Retinal pigment epithelial cell (primary cell): ENCODE measurements at regions not wholly inside any gene's neighbourhood (a gene's known extent, or its start where the extent isn't known, plus 50 kb on each side); places are given as distances from the start of the nearest gene placed in this dataset.

Experiments used
- DNase-seq: peaks from one replicate; pipeline ENCODE4 v3.0.0-alpha.2; 2010; ENCODE audit warnings: low read depth
- H3K4me3 ChIP-seq: 2 replicates; pipeline ENCODE4 v1.5.1; 2011; ENCODE audit warnings: mild to moderate bottlenecking, low read length, control low read depth, moderate library complexity
- TF ChIP-seq, protein P1 (sequence below): conservative IDR thresholded peaks from 2 replicates; pipeline ENCODE4 v1.5.1; 2011; ENCODE audit warnings: low read depth, low read length, control low read depth, inconsistent platforms

DNA sequence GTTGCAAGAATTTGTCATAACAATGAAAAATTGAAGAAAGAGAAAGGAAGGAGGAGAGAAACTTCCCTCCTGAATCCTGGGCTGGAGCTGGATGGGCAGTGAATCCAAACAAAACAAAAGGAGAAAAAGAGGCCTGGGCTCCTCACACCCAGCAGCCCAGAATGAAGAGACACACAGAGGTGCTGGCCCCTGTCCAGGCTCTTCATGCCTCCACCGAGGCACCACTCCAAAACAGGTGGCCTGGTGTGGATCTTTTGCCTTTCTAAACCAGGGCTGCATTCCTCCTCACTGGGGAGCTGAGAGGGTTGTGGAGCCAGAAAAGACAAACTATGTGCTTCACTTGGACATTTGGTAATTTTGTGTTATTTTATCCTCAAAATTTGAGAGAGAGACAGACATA lies 76.0 kb downstream of the FAM124B start:
- no peak overlapping the region for H3K4me3 ChIP-seq
- TF ChIP-seq, protein P1, sequence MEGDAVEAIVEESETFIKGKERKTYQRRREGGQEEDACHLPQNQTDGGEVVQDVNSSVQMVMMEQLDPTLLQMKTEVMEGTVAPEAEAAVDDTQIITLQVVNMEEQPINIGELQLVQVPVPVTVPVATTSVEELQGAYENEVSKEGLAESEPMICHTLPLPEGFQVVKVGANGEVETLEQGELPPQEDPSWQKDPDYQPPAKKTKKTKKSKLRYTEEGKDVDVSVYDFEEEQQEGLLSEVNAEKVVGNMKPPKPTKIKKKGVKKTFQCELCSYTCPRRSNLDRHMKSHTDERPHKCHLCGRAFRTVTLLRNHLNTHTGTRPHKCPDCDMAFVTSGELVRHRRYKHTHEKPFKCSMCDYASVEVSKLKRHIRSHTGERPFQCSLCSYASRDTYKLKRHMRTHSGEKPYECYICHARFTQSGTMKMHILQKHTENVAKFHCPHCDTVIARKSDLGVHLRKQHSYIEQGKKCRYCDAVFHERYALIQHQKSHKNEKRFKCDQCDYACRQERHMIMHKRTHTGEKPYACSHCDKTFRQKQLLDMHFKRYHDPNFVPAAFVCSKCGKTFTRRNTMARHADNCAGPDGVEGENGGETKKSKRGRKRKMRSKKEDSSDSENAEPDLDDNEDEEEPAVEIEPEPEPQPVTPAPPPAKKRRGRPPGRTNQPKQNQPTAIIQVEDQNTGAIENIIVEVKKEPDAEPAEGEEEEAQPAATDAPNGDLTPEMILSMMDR = no peak
- no peak for DNase-seq

DNA sequence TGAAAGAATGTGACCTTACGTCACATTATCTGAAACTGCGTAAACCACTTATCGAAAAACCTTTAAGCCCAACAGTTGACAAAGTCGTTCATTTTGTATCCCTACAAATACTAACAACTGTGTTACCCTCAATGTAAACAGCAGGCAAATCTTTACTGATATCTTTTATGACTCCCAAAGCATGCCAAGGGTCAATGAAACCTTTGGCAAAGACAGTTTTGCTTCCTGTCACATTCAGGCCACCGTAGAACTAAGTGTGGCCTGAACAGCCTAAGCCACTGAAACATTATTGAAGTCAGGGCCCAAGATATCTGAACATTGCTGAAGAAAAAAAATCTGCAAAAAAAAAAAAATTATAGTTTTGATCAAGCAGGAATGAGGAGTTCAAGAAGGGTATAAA lies 77.3 kb downstream of the FAM124B start:
- no peak overlapping the region for H3K4me3 ChIP-seq
- TF ChIP-seq, protein P1 = no peak
- no peak for DNase-seq

DNA sequence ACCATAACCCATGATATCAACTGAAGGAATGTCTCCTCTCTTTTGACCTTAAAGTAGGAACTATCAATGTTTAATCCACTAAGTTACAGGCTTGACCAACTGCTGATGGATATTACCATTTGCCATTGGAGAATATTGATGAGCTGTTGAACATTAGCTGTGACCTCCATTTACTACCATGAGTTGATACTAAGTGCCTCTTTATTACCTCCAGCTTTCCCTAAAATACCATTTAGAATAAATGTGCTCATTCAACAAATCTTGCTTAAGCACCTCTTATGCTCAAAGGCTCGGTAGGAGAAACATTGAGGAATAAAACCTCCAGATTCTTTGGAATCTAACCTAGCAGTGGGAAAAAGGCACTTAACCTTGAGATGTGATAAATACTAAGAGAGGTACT lies 81.2 kb downstream of the FAM124B start:
- no peak for DNase-seq
- TF ChIP-seq, protein P1 = no peak
- H3K4me3 ChIP-seq = no peak overlapping the region

DNA sequence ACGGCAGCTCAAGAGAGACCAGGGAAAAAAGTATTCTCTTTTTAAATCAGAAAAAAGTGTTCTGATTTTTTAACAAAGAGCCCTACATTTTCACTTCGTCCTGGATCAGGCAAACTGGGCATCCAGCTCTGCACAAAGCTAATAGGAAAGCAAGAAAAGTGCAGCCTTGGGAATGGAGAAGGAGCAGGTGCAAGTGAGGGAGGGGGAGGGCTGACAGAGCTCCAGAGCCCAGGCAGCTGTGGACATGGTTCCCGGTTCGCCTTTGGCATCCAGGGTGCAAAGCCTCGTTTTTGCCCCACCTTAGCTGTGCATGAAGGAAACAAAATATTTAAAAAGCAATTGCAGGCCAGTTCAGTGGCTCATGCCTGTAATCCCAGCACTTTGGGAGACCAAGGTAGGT lies 82.2 kb downstream of the FAM124B start:
- no peak overlapping the region for H3K4me3 ChIP-seq
- TF ChIP-seq, protein P1 = no peak
- no peak for DNase-seq

DNA sequence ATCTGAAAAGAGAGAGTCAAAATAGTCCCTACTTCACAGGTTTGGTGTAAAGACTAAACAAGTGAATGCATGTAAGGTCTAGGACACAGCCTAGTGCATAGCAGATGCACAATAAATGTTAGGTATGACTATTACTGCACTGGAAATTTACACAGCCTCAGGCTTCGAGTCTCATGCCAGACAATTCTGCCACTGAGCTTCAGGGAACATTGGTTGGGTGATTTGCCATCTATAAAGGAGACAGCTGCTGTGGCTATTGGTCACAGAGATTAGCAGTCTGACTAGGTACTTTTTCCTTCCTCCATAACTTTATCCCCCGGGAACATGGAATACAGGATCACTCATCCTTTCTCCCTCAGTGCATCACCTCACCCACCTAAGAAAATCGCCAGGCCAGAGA lies 89.2 kb downstream of the FAM124B start:
- TF ChIP-seq, protein P1 = no peak
- H3K4me3 ChIP-seq = no peak overlapping the region
- DNase-seq = no peak

DNA sequence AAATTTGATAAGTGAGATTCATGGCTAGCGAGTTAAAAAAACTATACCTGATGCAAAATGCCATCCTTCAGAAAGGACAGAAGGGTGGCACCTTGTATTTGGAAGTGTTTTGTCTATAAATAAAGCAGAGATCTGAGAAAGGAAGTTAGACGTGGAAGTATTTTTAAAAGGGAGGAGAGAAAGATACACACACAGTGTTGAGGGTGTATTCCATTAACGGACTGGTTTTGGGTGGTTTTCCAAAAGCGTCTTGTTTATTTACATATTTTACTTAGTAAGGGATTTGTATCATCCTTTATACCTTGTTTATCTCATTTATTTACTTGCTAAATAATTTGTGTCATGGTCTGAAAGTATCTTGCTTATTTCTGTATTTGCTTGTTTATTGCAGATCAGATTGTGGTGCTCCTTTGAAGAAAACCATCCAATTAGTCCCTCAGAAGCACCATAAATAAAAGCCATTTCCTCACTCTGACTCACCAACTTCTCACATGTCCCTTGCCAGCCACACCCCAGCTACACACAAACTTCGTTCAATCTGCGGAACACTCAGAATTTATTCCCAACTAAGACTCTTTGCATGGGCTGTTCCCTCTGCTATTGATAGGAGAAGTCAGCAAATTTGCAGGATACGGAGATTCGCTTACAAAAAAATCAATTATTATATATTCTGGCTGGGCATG lies 90.8 kb downstream of the FAM124B start:
- no peak overlapping the region for H3K4me3 ChIP-seq
- TF ChIP-seq, protein P1 = no peak
- no peak for DNase-seq

DNA sequence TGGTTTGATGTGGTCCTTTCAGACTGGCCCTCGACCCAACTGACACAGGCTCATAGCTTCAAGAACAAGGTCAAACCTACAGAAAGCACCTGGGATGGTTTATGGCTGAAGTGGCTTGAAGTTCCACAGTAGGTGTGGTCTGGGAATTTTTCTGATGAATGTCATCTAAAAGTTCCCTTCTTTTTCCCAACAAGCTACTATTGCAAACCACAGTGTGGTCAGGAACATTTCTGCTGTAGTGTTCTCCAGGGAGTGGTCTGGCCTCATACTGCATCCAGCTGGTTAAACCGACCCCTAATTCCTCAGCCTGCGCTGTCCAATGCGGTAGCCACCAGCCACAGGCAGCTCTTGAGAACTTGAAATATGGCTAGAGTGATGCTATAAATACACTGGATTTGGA lies 92.7 kb downstream of the FAM124B start:
- no peak for DNase-seq
- TF ChIP-seq, protein P1 = no peak
- H3K4me3 ChIP-seq = no peak overlapping the region
